ENCODE measurements at regions not wholly inside any gene's neighbourhood (a gene's known extent, or its start where the extent isn't known, plus 50 kb on each side); places are given as distances from the start of the nearest gene placed in this dataset.

GRCh38 chr9:1676771-1677170 is 338.4 kb upstream of the SMARCA2 start:
- no peaks in the 10 kb centered on the region for H3K4me1 ChIP-seq (ENCODE audit: insufficient read depth, insufficient read length)
- no peak for DNase-seq (ENCODE audit: low read depth, low spot score)
- H3K36me3 ChIP-seq (ENCODE audit: insufficient read depth, insufficient read length, low read length) = no peaks in the 10 kb centered on the region
- H3K9me3 ChIP-seq (ENCODE audit: insufficient read depth, low read length) = no peaks in the 10 kb centered on the region
- no peaks in the 10 kb centered on the region for H3K27me3 ChIP-seq (ENCODE audit: insufficient read depth, insufficient read length)
- TF ChIP-seq YY1 (IDR thresholded peaks at IDR 0.05; ENCODE audit: insufficient read depth, insufficient read length) = no peak
- no peak for TF ChIP-seq ZNF274 (IDR thresholded peaks at IDR 0.05; ENCODE audit: low read depth, low read length)
- TF ChIP-seq SUZ12 (IDR thresholded peaks at IDR 0.05; ENCODE audit: extremely low read depth, insufficient read depth, insufficient read length) = no peak
- no peak overlapping the region for H3K4me3 ChIP-seq (ENCODE audit: insufficient read length, low read depth)
- H3K9ac ChIP-seq (ENCODE audit: insufficient read length, low read depth) = no peak overlapping the region

GRCh38 chr9:1683951-1684350 is 331.2 kb upstream of the SMARCA2 start:
- no peak for TF ChIP-seq YY1 (IDR thresholded peaks at IDR 0.05; ENCODE audit: insufficient read depth, insufficient read length)
- Histone ChIP-seq H3K9ac (ENCODE audit: insufficient read length, low read depth) (no peak overlapping the region), H3K4me3 (ENCODE audit: insufficient read length, low read depth) (no peak overlapping the region), H3K27me3 (ENCODE audit: insufficient read depth, insufficient read length) (no peaks in the 10 kb centered on the region), H3K9me3 (ENCODE audit: insufficient read depth, low read length) (no peaks in the 10 kb centered on the region), H3K4me1 (ENCODE audit: insufficient read depth, insufficient read length) (no peaks in the 10 kb centered on the region), H3K36me3 (ENCODE audit: insufficient read depth, insufficient read length, low read length) (no peaks in the 10 kb centered on the region)
- DNase-seq (ENCODE audit: low read depth, low spot score) = no peak

GRCh38 chr9:1698991-1699390 is 316.2 kb upstream of the SMARCA2 start:
- TF ChIP-seq SUZ12 (IDR thresholded peaks at IDR 0.05; ENCODE audit: extremely low read depth, insufficient read depth, insufficient read length) = no peak
- no peak for TF ChIP-seq YY1 (IDR thresholded peaks at IDR 0.05; ENCODE audit: insufficient read depth, insufficient read length)
- TF ChIP-seq ZNF274 (IDR thresholded peaks at IDR 0.05; ENCODE audit: low read depth, low read length) = no peak
- Histone ChIP-seq H3K9me3 (ENCODE audit: insufficient read depth, low read length) (no peaks in the 10 kb centered on the region), H3K9ac (ENCODE audit: insufficient read length, low read depth) (no peak overlapping the region), H3K4me3 (ENCODE audit: insufficient read length, low read depth) (no peak overlapping the region), H3K4me1 (ENCODE audit: insufficient read depth, insufficient read length) (no peaks in the 10 kb centered on the region), H3K36me3 (ENCODE audit: insufficient read depth, insufficient read length, low read length) (no peaks in the 10 kb centered on the region), H3K27me3 (ENCODE audit: insufficient read depth, insufficient read length) (no peaks in the 10 kb centered on the region)
- no peak for DNase-seq (ENCODE audit: low read depth, low spot score)

- H3K4me1 ChIP-seq (ENCODE audit: insufficient read depth, insufficient read length) = no peaks in the 10 kb centered on the region
- no peaks in the 10 kb centered on the region for H3K9me3 ChIP-seq (ENCODE audit: insufficient read depth, low read length)
- no peaks in the 10 kb centered on the region for H3K36me3 ChIP-seq (ENCODE audit: insufficient read depth, insufficient read length, low read length)
- TF ChIP-seq SUZ12 (IDR thresholded peaks at IDR 0.05; ENCODE audit: extremely low read depth, insufficient read depth, insufficient read length) = no peak
- no peak for TF ChIP-seq ZNF274 (IDR thresholded peaks at IDR 0.05; ENCODE audit: low read depth, low read length)
- TF ChIP-seq YY1 (IDR thresholded peaks at IDR 0.05; ENCODE audit: insufficient read depth, insufficient read length) = no peak
- no peak overlapping the region for H3K4me3 ChIP-seq (ENCODE audit: insufficient read length, low read depth)
- no peak overlapping the region for H3K9ac ChIP-seq (ENCODE audit: insufficient read length, low read depth)
- H3K27me3 ChIP-seq (ENCODE audit: insufficient read depth, insufficient read length) = no peaks in the 10 kb centered on the region
- DNase-seq (ENCODE audit: low read depth, low spot score) = no peak
These were observed 314.0 kb upstream of the SMARCA2 start for GRCh38 chr9:1701113-1701512.

- no peak for TF ChIP-seq ZNF274 (IDR thresholded peaks at IDR 0.05; ENCODE audit: low read depth, low read length)
- no peak for TF ChIP-seq YY1 (IDR thresholded peaks at IDR 0.05; ENCODE audit: insufficient read depth, insufficient read length)
- TF ChIP-seq SUZ12 (IDR thresholded peaks at IDR 0.05; ENCODE audit: extremely low read depth, insufficient read depth, insufficient read length) = no peak
- Histone ChIP-seq H3K27me3 (ENCODE audit: insufficient read depth, insufficient read length) (no peaks in the 10 kb centered on the region), H3K4me1 (ENCODE audit: insufficient read depth, insufficient read length) (no peaks in the 10 kb centered on the region), H3K4me3 (ENCODE audit: insufficient read length, low read depth) (no peak overlapping the region), H3K9me3 (ENCODE audit: insufficient read depth, low read length) (no peaks in the 10 kb centered on the region), H3K9ac (ENCODE audit: insufficient read length, low read depth) (no peak overlapping the region), H3K36me3 (ENCODE audit: insufficient read depth, insufficient read length, low read length) (no peaks in the 10 kb centered on the region)
- no peak for DNase-seq (ENCODE audit: low read depth, low spot score)
These were observed 312.4 kb upstream of the SMARCA2 start for GRCh38 chr9:1702701-1703100.

GRCh38 chr9:1707291-1707690 is 307.9 kb upstream of the SMARCA2 start:
- TF ChIP-seq ZNF274 (IDR thresholded peaks at IDR 0.05; ENCODE audit: low read depth, low read length) = no peak
- TF ChIP-seq SUZ12 (IDR thresholded peaks at IDR 0.05; ENCODE audit: extremely low read depth, insufficient read depth, insufficient read length) = no peak
- no peak for TF ChIP-seq YY1 (IDR thresholded peaks at IDR 0.05; ENCODE audit: insufficient read depth, insufficient read length)

GRCh38 chr9:1708219-1708618 is 306.9 kb upstream of the SMARCA2 start:
- Histone ChIP-seq H3K4me1 (ENCODE audit: insufficient read depth, insufficient read length) (no peaks in the 10 kb centered on the region), H3K36me3 (ENCODE audit: insufficient read depth, insufficient read length, low read length) (no peaks in the 10 kb centered on the region), H3K9ac (ENCODE audit: insufficient read length, low read depth) (no peak overlapping the region), H3K27me3 (ENCODE audit: insufficient read depth, insufficient read length) (no peaks in the 10 kb centered on the region), H3K9me3 (ENCODE audit: insufficient read depth, low read length) (no peaks in the 10 kb centered on the region), H3K4me3 (ENCODE audit: insufficient read length, low read depth) (no peak overlapping the region)
- TF ChIP-seq SUZ12 (IDR thresholded peaks at IDR 0.05; ENCODE audit: extremely low read depth, insufficient read depth, insufficient read length) (no peak), ZNF274 (IDR thresholded peaks at IDR 0.05; ENCODE audit: low read depth, low read length) (no peak), YY1 (IDR thresholded peaks at IDR 0.05; ENCODE audit: insufficient read depth, insufficient read length) (no peak)
- DNase-seq (ENCODE audit: low read depth, low spot score) = no peak

More at GRCh38 chr9:1707291-1707690, 307.9 kb upstream of the SMARCA2 start:
- Histone ChIP-seq H3K4me1 (ENCODE audit: insufficient read depth, insufficient read length) (no peaks in the 10 kb centered on the region), H3K9ac (ENCODE audit: insufficient read length, low read depth) (no peak overlapping the region), H3K9me3 (ENCODE audit: insufficient read depth, low read length) (no peaks in the 10 kb centered on the region), H3K27me3 (ENCODE audit: insufficient read depth, insufficient read length) (no peaks in the 10 kb centered on the region), H3K36me3 (ENCODE audit: insufficient read depth, insufficient read length, low read length) (no peaks in the 10 kb centered on the region), H3K4me3 (ENCODE audit: insufficient read length, low read depth) (no peak overlapping the region)
- no peak for DNase-seq (ENCODE audit: low read depth, low spot score)

GRCh38 chr9:1709347-1709746 is 305.8 kb upstream of the SMARCA2 start:
- TF ChIP-seq ZNF274 (IDR thresholded peaks at IDR 0.05; ENCODE audit: low read depth, low read length) (no peak), YY1 (IDR thresholded peaks at IDR 0.05; ENCODE audit: insufficient read depth, insufficient read length) (no peak), SUZ12 (IDR thresholded peaks at IDR 0.05; ENCODE audit: extremely low read depth, insufficient read depth, insufficient read length) (no peak)
- no peak for DNase-seq (ENCODE audit: low read depth, low spot score)
- no peaks in the 10 kb centered on the region for H3K36me3 ChIP-seq (ENCODE audit: insufficient read depth, insufficient read length, low read length)
- H3K4me1 ChIP-seq (ENCODE audit: insufficient read depth, insufficient read length) = no peaks in the 10 kb centered on the region
- no peaks in the 10 kb centered on the region for H3K27me3 ChIP-seq (ENCODE audit: insufficient read depth, insufficient read length)
- H3K4me3 ChIP-seq (ENCODE audit: insufficient read length, low read depth) = no peak overlapping the region
- no peak overlapping the region for H3K9ac ChIP-seq (ENCODE audit: insufficient read length, low read depth)
- no peaks in the 10 kb centered on the region for H3K9me3 ChIP-seq (ENCODE audit: insufficient read depth, low read length)

All from NT2/D1 (cell line).